22Rv1 (cell line): ENCODE measurements at regions not wholly inside any gene's neighbourhood (a gene's known extent, or its start where the extent isn't known, plus 50 kb on each side); places are given as distances from the start of the nearest gene placed in this dataset.

Source experiments
- H3K27ac ChIP-seq: fragments of 450-650 bp; 2 replicates; pipeline ENCODE4 v1.5.1; 2017
- ZFX ChIP-seq: fragments of 450-650 bp; IDR thresholded peaks from 2 replicates; pipeline ENCODE4 v1.6.1; 2017; ENCODE audit warnings: antibody characterized with exemption, borderline replicate concordance
- TF ChIP-seq, protein P1 (sequence below): fragments of 450-650 bp; IDR thresholded peaks from 2 replicates; pipeline ENCODE4 v1.5.1; 2017; ENCODE audit warnings: mild to moderate bottlenecking

DNA sequence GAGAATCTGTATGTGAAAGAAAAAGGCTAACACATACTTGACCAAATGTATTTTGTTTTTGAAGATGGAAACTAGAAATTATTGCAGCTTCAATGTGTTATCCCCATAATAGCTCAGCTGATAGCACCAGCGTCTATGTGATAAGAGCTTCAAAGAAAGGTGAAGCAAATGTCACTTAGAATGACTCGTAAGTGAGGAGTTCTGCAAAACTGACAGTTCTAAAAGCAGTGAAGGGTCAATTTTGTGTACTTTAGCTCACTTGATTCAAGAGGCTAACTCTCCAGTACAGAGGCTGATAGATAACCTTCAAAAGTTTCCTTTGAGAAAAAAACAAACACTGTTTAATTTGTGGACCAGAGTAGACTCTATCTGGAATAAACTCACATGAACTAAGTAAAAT, 87.2 kb upstream of the CARD18 start:
- TF ChIP-seq ZFX, result no peak
- TF ChIP-seq, protein P1, sequence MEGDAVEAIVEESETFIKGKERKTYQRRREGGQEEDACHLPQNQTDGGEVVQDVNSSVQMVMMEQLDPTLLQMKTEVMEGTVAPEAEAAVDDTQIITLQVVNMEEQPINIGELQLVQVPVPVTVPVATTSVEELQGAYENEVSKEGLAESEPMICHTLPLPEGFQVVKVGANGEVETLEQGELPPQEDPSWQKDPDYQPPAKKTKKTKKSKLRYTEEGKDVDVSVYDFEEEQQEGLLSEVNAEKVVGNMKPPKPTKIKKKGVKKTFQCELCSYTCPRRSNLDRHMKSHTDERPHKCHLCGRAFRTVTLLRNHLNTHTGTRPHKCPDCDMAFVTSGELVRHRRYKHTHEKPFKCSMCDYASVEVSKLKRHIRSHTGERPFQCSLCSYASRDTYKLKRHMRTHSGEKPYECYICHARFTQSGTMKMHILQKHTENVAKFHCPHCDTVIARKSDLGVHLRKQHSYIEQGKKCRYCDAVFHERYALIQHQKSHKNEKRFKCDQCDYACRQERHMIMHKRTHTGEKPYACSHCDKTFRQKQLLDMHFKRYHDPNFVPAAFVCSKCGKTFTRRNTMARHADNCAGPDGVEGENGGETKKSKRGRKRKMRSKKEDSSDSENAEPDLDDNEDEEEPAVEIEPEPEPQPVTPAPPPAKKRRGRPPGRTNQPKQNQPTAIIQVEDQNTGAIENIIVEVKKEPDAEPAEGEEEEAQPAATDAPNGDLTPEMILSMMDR, result no peak

DNA sequence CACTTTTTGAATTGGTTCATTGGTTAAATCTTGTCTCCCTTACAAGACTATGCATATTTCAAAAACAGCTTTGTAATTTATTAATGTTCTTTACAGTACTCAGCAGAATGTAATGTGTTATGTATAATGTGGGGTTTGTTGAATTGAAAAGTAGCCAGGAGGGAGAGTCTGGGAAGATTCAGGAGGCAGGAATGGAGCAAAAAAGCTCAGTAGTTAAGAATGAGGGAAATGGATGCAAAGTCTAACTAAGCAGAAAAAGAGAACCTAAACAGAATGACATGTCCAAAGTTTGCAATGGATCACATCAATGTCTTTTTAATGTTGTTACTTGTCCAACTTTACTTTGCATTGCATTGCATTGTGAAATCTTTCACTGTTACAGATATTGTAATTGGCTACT, 86.5 kb upstream of the CARD18 start:
- no peak overlapping the region for H3K27ac ChIP-seq
- TF ChIP-seq, protein P1, result no peak
- TF ChIP-seq ZFX, result no peak

More for the DNA sequence above, 87.2 kb upstream of the CARD18 start:
- H3K27ac ChIP-seq, result no peak overlapping the region

DNA sequence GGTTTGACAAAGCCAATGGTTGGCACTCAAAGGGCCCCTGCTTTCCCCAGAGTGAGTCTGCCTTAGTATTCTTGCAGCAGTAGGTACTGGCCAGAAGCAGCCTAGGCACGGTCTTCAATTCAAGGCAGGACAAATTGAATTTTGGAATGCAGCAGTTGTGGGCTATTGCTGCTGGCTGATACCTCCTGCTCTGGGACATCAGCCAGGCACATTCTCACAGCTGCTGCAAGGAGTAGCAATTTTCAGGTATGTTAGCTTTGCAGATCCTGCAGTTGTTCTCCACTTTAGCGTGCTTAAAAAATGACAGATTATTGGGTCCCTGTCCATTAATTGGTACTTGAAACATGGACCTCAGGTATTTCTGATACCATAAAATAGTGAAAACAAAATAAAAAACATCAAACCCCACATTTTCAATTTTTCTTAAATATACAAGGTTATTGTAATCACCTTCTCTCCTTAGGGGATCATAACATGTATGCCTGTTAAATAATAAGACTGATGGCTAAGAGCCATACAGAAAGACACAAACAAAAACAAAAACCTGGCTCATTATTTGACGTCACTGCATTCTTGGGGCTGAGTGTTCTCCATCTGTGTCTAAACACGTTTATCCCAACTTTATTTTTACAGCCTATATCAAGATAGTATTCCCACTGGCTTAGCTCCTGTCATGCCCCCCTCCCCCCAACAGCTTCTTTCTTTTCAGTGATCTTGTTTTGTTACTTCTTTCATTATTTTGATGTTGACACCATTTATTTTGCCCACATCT, 85.1 kb upstream of the CARD18 start:
- H3K27ac ChIP-seq, result no peak overlapping the region
- no peak for TF ChIP-seq ZFX
- TF ChIP-seq, protein P1, result no peak

DNA sequence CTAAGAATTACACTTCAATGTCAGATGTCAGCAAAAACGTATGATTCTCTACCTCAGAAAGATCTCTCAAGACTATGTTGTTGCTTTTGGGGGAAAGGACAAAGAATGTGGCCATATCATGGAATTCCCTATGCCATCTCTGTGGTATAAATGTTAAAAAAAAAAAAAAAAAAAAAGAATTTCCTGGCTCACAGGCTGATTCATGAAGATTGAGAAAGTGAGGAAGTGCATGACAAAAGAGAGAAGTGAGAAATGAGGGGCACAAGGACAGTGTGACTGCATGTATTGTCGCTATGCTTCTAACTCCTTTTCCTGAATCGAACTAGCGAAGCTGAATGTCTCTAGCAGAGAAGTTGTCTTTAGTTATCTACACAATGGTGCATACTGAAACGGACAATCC, 80.6 kb upstream of the CARD18 start:
- TF ChIP-seq, protein P1, result no peak
- TF ChIP-seq ZFX, result no peak
- no peak overlapping the region for H3K27ac ChIP-seq

DNA sequence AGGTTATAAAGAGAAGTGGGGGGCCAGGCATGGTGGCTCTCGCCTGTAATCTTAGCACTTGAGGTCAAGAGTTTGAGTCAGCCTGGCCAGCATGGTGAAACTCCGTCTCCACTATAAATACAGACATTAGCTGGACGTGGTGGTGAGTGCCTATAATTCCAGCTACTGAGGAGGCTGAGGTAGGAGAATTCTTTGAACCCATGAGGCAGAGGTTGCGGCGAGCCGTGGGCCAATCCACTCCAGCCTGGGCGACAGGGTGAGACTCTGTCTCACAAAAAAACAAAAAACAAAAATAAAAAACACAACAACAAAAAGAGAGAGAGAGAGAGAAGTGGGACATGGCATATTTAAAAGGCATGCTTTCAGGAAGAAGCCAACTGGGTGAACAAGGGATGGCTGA, 80.1 kb upstream of the CARD18 start:
- no peak overlapping the region for H3K27ac ChIP-seq
- TF ChIP-seq, protein P1, result no peak
- no peak for TF ChIP-seq ZFX

DNA sequence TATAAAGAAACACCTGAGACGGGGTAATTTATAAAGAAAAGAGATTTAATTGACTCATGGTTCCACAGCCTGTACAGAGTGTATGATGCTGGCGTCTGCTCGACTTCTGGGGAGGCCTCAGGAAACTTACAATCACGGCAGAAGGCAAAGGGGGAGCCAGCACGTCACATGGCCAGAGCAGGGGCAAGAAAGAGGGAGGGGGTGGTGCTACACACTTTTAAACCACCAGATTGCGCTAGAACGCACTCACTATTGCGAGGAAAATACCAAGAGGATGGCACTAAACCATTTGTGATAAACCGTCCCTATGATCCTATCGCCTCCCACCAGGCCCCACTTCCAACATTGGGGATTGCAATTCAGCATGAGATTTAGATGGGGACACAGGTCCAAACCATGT, 79.7 kb upstream of the CARD18 start:
- H3K27ac ChIP-seq, result no peak overlapping the region
- TF ChIP-seq, protein P1, result peak; percentile 14; the same call in 1 of the 2 replicates
- TF ChIP-seq ZFX, result no peak

DNA sequence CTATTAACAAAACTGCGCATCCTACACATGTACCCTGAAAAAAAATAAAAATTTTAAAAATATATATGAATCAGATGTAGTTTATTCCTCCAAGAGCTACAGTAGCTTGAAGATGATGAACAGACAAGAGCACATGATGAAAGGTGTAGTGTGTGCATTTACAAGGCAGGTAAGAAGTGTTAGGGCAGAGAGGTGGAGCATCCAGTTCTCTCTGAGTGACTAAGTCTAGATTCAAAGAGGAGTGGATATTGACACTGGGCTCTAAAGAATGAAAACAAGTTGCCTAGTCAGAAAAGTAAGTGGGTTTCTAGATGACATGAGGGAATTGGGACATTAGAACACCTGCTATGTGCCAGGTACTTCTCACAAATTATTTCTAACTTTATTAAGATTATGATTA, 76.0 kb upstream of the CARD18 start:
- TF ChIP-seq ZFX, result no peak
- TF ChIP-seq, protein P1, result no peak
- no peak overlapping the region for H3K27ac ChIP-seq
